NCI-H2029 treated with DMSO at 0.1 percent for 48 hours (cell line): ENCODE measurements at regions not wholly inside any gene's neighbourhood (a gene's known extent, or its start where the extent isn't known, plus 50 kb on each side); places are given as distances from the start of the nearest gene placed in this dataset.

Source experiments
- DNase-seq: peaks from one replicate; lab custom pipeline; 2025; lab: John Stamatoyannopoulos, UW

- DNase-seq = no peak
Observed at GRCh38 chr1:79693441-79694114, 687.0 kb upstream of the ADGRL4 start.

- no peak for DNase-seq
Observed at GRCh38 chr1:79692519-79692918, 686.0 kb upstream of the ADGRL4 start.

- DNase-seq = no peak
Observed at GRCh38 chr1:79688932-79689331, 682.4 kb upstream of the ADGRL4 start.

GRCh38 chr1:79683420-79683819 is 676.9 kb upstream of the ADGRL4 start:
- no peak for DNase-seq

GRCh38 chr1:79682478-79682877 is 675.9 kb upstream of the ADGRL4 start:
- no peak for DNase-seq

GRCh38 chr1:79681382-79681781 is 674.9 kb upstream of the ADGRL4 start:
- no peak for DNase-seq

GRCh38 chr1:79679916-79680315 is 673.4 kb upstream of the ADGRL4 start:
- DNase-seq = no peak

- DNase-seq = no peak
Observed at GRCh38 chr1:79667848-79668696, 661.5 kb upstream of the ADGRL4 start.

- DNase-seq = no peak
Observed at GRCh38 chr1:79667166-79667565, 660.6 kb upstream of the ADGRL4 start.

- DNase-seq = no peak
Observed at GRCh38 chr1:79663916-79664315, 657.4 kb upstream of the ADGRL4 start.

- DNase-seq = no peak
Observed at GRCh38 chr1:79662596-79662995, 656.1 kb upstream of the ADGRL4 start.

- DNase-seq = no peak
Observed at GRCh38 chr1:79660129-79660528, 653.6 kb upstream of the ADGRL4 start.

GRCh38 chr1:79657951-79658658 is 651.6 kb upstream of the ADGRL4 start:
- DNase-seq = no peak

GRCh38 chr1:79655876-79656275 is 649.3 kb upstream of the ADGRL4 start:
- no peak for DNase-seq

- DNase-seq = no peak
Observed at GRCh38 chr1:79652426-79652825, 645.9 kb upstream of the ADGRL4 start.

- DNase-seq = no peak
Observed at GRCh38 chr1:79648126-79648525, 641.6 kb upstream of the ADGRL4 start.

- no peak for DNase-seq
Observed at GRCh38 chr1:79646880-79647279, 640.4 kb upstream of the ADGRL4 start.

GRCh38 chr1:79638382-79638781 is 631.9 kb upstream of the ADGRL4 start:
- no peak for DNase-seq

- DNase-seq = no peak
Observed at GRCh38 chr1:79633456-79633855, 626.9 kb upstream of the ADGRL4 start.

- no peak for DNase-seq
Observed at GRCh38 chr1:79629414-79629813, 622.9 kb upstream of the ADGRL4 start.

GRCh38 chr1:79617777-79618176 is 611.2 kb upstream of the ADGRL4 start:
- no peak for DNase-seq

- no peak for DNase-seq
Observed at GRCh38 chr1:79614762-79615161, 608.2 kb upstream of the ADGRL4 start.

GRCh38 chr1:79614106-79614505 is 607.6 kb upstream of the ADGRL4 start:
- no peak for DNase-seq
